ENCODE measurements at regions not wholly inside any gene's neighbourhood (a gene's known extent, or its start where the extent isn't known, plus 50 kb on each side); places are given as distances from the start of the nearest gene placed in this dataset.

- H3K4me1 ChIP-seq (ENCODE audit: insufficient read depth, low read length) = no peaks in the 10 kb centered on the region
- no peaks in the 10 kb centered on the region for H3F3A ChIP-seq (ENCODE audit: low read length, unreplicated experiment)
- DNase-seq (no peak), ATAC-seq (no peak)
- no peak overlapping the region for H3K4me3 ChIP-seq (ENCODE audit: low read length)
- H3K4me2 ChIP-seq (ENCODE audit: low read length) = no peak overlapping the region
- ChIA-PET POLR2A (ENCODE audit: unreplicated experiment) (no interaction called here), CTCF (no interaction called here)
- H2AFZ ChIP-seq (ENCODE audit: low read length) = no peak overlapping the region
- H4K20me1 ChIP-seq (ENCODE audit: low read length) = no peaks in the 10 kb centered on the region
- no peak overlapping the region for H3K9ac ChIP-seq (ENCODE audit: low read length)
- TF ChIP-seq EZH2 (IDR thresholded peaks at IDR 0.05; ENCODE audit: low read length, unreplicated experiment) (no peak), CTCF (conservative IDR thresholded peaks at IDR 0.05; ENCODE audit: low read depth, low read length) (no peak), EZH2phosphoT487 (IDR thresholded peaks at IDR 0.05; ENCODE audit: borderline replicate concordance, low read length) (no peak)
- no TSS peak for BruUV-seq (replicated peaks)
- no peaks in the 10 kb centered on the region for H3K79me2 ChIP-seq (ENCODE audit: low read length)
- intact Hi-C loops (cut with micrococcal nuclease) = no loop called here
- no peaks in the 10 kb centered on the region for H3K27me3 ChIP-seq (ENCODE audit: low read length)
- H3K27ac ChIP-seq (ENCODE audit: low read length) = no peak overlapping the region
- no peaks in the 10 kb centered on the region for H3K9me2 ChIP-seq (replicated peaks; ENCODE audit: low read length)
- no peaks in the 10 kb centered on the region for H3K9me3 ChIP-seq (ENCODE audit: low read length)
- no peaks in the 10 kb centered on the region for H3K36me3 ChIP-seq (ENCODE audit: low read depth, low read length)
These were observed 249.6 kb upstream of the TMEFF2 start for GRCh38 chr2:192444286-192444838.

GRCh38 chr2:192443831-192444230, 249.1 kb upstream of the TMEFF2 start:
- Histone ChIP-seq H3K27ac (ENCODE audit: low read length) (no peak overlapping the region), H3F3A (ENCODE audit: low read length, unreplicated experiment) (no peaks in the 10 kb centered on the region), H4K20me1 (ENCODE audit: low read length) (no peaks in the 10 kb centered on the region), H3K9me2 (replicated peaks; ENCODE audit: low read length) (no peaks in the 10 kb centered on the region), H3K79me2 (ENCODE audit: low read length) (no peaks in the 10 kb centered on the region), H3K4me1 (ENCODE audit: insufficient read depth, low read length) (no peaks in the 10 kb centered on the region), H3K36me3 (ENCODE audit: low read depth, low read length) (no peaks in the 10 kb centered on the region), H3K9ac (ENCODE audit: low read length) (no peak overlapping the region), H3K4me3 (ENCODE audit: low read length) (no peak overlapping the region), H3K27me3 (ENCODE audit: low read length) (no peaks in the 10 kb centered on the region), H3K9me3 (ENCODE audit: low read length) (no peaks in the 10 kb centered on the region), H3K4me2 (ENCODE audit: low read length) (no peak overlapping the region), H2AFZ (ENCODE audit: low read length) (no peak overlapping the region)
- CTCF ChIA-PET = no interaction called here
- DNase-seq (no peak), ATAC-seq (no peak)
- no peak for TF ChIP-seq CTCF (conservative IDR thresholded peaks at IDR 0.05; ENCODE audit: low read depth, low read length)
- TF ChIP-seq EZH2 (IDR thresholded peaks at IDR 0.05; ENCODE audit: low read length, unreplicated experiment) = no peak
- TF ChIP-seq EZH2phosphoT487 (IDR thresholded peaks at IDR 0.05; ENCODE audit: borderline replicate concordance, low read length) = no peak
- POLR2A ChIA-PET (ENCODE audit: unreplicated experiment) = no interaction called here
- BruUV-seq (replicated peaks) = no TSS peak
- intact Hi-C loops (cut with micrococcal nuclease) = no loop called here

GRCh38 chr2:192438239-192438638, 243.5 kb upstream of the TMEFF2 start:
- DNase-seq (no peak), ATAC-seq (peak; percentile 64)
- Histone ChIP-seq H3K79me2 (ENCODE audit: low read length) (no peaks in the 10 kb centered on the region), H2AFZ (ENCODE audit: low read length) (no peak overlapping the region), H3K9me3 (ENCODE audit: low read length) (no peaks in the 10 kb centered on the region), H3F3A (ENCODE audit: low read length, unreplicated experiment) (no peaks in the 10 kb centered on the region), H3K27ac (ENCODE audit: low read length) (no peak overlapping the region), H3K4me1 (ENCODE audit: insufficient read depth, low read length) (no peaks in the 10 kb centered on the region), H3K9me2 (replicated peaks; ENCODE audit: low read length) (no peaks in the 10 kb centered on the region), H3K4me3 (ENCODE audit: low read length) (no peak overlapping the region), H4K20me1 (ENCODE audit: low read length) (no peaks in the 10 kb centered on the region), H3K9ac (ENCODE audit: low read length) (no peak overlapping the region), H3K36me3 (ENCODE audit: low read depth, low read length) (no peaks in the 10 kb centered on the region), H3K4me2 (ENCODE audit: low read length) (no peak overlapping the region), H3K27me3 (ENCODE audit: low read length) (no peaks in the 10 kb centered on the region)
- CTCF ChIA-PET = no interaction called here
- BruUV-seq (replicated peaks) = no TSS peak
- intact Hi-C loops (cut with micrococcal nuclease) = no loop called here
- TF ChIP-seq CTCF (conservative IDR thresholded peaks at IDR 0.05; ENCODE audit: low read depth, low read length) (no peak), EZH2phosphoT487 (IDR thresholded peaks at IDR 0.05; ENCODE audit: borderline replicate concordance, low read length) (no peak), EZH2 (IDR thresholded peaks at IDR 0.05; ENCODE audit: low read length, unreplicated experiment) (no peak)
- POLR2A ChIA-PET (ENCODE audit: unreplicated experiment) = no interaction called here
